GM19238 (cell line): ENCODE measurements at regions not wholly inside any gene's neighbourhood (a gene's known extent, or its start where the extent isn't known, plus 50 kb on each side); places are given as distances from the start of the nearest gene placed in this dataset.
A peak's percentile ranks its signal among the peaks of the same experiment; 100 is the strongest.
"Not testable (repeated sequence)": the region's sequence is repeated elsewhere in the genome, so short reads cannot be mapped to it uniquely, and the experiment has no call there.

Experiments used
- DNase-seq: peaks from one replicate; pipeline ENCODE4 v3.0.0; 2011; ENCODE audit warnings: low spot score; ENCODE audit not compliant: insufficient read length

DNA sequence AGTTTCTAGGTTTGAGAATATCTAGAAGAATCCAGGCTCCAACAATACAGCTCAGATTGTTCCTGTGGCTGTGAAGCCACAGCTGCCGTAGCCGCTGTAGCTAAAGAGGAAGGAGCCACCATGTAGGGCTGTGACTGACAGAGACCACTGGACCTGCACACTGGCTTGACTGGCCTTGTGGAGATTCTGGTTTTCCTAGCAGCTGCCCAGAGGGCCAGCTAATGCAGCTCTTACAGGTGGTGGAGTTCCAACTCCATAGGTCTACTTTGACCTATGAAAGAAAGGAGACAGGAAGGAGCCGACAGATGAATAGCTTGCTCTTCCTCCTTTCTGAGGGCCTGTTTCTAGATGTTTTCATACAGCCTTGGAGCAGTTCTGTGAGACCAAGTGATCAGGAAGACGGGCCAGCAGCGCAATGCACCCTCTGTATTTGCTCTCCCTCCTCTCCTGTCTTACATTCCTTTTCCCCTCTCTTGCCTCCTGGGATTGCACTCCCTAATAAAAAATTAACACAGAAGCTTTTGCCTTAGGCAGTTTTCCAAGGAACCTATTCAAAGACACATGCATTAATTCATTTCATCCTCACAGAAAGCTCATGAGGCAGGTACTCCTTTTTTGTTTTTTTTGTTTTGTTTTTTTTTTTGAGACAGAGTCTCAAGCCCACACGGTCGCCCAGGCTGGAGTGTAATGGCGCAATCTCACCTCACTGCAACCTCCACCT lies 51.8 kb upstream of the MYB start:
- DNase-seq = no peak

DNA sequence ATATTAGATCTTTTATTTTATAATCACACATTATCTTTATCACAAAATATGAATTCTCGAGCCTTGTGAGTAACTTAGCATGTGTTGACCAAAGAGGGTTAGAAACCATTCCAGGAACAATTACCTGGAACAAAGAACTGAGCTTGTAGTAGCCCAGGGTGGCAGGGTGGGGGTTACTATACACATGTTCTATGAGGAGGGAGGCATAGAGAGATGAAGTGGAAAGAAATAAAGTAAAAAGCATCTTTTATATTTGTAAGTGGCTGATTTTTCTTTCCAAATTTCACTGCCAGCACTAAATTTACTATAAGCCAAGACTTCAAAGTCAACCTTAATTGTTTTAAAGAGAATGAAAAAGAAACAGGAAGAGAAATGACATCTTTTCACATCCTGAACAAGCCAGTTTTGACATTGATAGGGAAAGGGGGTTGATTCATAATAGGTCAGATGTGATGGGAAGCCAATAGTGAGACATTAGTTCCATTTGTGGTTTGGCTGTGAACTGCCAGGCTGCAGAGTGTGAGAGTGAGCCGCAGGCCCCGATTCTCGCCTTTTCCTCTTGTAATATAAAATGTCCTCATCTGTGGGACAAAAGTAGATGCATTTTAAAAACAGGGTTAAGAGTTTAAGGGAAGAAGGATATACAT lies 52.7 kb upstream of the MYB start:
- peak; percentile 35 for DNase-seq

DNA sequence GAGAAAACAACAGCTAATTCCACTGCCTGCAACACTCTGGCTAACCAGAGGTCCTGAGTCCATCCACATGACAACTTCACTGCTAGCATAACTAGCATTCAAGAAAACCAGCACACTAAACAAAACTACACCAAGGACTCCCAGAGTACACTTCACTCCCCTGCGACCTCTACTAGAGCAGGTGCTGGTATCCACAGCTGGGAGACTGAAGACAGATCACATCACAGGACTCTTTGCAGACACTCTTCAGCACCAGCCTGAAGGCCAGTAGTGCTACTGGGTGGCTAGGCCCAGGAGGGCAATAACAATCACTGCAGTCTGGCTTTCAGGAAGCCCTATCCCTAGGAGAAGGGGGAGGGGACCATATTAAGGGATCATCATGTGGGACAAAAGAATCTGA lies 54.4 kb upstream of the MYB start:
- DNase-seq = no peak

DNA sequence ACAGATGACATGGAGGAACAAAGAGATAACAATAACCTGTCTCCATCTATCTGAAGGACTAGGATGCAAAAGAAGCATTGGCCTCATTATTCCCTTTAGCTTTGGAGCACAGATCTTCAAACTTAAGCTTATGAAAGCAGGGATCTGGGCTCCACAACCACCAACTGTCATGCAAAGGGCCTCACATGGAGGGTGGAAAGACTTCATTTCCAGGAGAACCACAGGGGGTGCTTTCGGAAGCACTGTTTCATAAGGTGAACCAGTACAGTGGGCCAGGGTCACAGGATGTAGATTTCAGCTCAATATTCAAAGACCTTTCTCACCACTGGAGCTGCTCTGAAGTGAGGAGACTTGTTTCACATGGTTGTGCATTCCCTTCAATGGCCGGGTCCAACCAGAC lies 55.1 kb upstream of the MYB start:
- no peak for DNase-seq

DNA sequence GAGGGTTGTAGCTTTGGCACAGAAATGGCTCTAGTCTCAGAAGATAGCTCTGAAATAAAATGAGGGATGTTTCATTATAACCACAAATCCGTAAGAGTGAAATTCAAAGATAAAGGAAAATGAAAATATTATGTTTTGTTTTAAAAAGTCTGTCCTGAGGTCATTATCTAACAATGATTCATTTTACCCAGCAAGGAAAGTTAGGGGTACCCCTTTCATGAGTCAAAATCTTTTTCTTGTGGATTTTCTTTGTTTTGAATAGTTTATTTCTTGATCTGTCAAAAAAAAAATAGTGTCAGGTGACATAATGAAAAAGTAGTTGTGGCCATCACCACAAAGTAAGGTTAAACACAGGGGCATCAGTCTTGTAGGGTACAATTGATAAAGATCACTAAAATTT lies 59.7 kb upstream of the MYB start:
- DNase-seq = no peak

DNA sequence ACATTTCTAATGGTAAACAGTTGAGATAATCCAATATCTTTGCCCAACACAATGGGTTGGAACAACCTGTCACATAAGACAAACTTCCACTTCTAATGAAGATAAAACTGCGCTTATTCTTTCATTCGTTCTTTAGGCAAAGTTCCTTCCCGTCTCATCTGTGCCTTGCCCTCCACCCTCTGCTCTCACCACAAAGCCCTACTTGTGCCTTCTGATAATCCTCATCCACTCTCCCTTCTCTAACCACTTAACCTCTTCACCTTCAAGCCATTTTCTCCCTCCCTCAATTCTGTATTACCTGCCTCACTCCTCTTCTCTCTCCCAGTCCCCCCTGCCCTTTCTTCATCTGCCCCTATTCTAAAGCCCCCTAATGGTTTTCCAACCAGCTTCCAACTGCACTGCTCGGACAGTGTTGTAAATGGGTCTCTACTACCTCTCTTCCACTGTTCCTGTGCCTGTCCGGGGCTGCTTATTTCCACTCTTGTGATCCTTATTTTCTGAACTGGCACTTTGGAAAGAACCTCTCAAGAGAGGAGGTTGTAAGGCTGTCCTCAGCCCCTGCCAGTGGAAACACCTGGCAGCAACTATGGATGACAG lies 62.9 kb upstream of the MYB start:
- DNase-seq = no peak

DNA sequence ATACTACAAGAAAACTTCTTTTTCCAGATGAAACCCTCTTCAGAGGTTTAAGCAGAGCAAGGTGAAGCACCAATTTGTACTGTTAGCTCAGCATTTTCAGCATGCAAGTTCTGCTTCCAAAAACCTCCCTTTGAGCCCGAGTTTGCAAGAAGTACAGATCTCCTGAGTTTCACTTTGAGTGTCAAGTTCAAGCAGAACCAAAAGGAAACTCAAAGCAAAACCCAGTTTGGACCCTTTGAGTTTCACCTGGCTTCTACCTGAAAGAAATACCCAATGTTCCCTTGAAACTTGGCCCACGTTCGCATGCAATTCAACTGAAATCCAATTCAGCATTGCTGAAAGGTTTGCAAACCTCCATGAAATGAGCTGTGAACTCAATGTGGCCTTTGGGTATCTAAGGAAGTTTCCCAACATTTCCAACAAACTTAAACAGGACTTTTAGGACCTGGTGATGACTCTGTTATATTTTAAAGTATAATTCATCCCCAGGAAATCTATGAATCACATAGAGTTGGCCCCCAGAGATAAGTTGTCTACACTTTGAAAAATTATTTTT lies 62.9 kb upstream of the HBS1L start:
- DNase-seq = no peak

DNA sequence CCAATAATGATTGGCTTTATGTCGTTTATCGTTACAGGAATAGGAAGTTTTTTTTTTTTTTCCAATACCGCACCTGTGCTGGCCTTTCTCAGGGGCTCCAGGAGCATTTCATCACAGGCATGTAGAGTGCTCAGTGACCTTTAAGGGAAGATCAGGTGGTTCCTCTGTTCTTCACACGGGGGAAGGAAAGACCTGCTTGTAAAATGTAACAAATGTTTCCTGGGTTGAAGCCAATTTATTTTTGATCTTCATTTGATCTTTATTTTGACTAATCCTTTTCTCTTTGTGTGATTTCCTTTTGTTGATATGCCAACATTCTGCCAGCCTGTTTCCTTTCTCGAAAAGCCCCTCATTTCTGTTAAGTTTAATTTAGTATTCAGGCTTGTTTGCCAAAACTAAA lies 61.9 kb upstream of the HBS1L start:
- no peak for DNase-seq

DNA sequence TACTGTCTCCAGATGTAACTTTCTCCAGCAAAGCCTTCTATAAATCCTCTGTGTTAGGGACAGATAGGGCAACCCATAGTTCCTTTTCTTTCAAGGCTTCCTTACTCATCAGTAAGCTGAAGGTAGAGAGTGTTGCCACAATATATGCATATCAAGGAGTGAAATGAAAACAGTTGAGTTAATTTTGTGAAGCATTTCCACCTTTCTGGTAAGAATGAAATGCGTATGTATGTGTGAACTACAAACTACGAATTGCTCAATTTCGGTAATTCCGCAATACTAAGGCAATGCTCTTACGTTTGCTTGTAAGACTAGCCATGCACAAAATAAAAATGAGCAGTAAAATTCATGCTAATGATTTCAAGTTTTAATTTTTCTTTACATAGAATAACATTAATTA lies 61.2 kb upstream of the HBS1L start:
- no peak for DNase-seq

DNA sequence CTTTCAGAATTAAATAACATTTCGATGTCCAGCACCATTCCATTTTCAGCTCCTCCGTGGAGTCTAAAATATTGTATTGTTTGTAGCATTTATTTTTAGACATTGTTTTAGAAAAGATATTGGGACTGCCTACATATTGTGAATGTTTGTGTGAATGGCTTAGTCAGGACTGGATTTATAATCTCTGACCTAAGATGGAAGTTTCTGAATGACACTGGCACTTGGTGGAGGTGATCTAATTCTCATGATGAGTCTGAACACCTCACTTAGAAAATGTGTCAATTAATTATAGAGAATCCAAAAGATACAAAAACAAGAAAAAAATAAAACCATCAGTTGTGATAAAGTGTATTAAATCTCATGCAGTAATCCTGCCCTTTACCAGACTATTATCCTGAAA lies 60.8 kb upstream of the HBS1L start:
- no peak for DNase-seq

DNA sequence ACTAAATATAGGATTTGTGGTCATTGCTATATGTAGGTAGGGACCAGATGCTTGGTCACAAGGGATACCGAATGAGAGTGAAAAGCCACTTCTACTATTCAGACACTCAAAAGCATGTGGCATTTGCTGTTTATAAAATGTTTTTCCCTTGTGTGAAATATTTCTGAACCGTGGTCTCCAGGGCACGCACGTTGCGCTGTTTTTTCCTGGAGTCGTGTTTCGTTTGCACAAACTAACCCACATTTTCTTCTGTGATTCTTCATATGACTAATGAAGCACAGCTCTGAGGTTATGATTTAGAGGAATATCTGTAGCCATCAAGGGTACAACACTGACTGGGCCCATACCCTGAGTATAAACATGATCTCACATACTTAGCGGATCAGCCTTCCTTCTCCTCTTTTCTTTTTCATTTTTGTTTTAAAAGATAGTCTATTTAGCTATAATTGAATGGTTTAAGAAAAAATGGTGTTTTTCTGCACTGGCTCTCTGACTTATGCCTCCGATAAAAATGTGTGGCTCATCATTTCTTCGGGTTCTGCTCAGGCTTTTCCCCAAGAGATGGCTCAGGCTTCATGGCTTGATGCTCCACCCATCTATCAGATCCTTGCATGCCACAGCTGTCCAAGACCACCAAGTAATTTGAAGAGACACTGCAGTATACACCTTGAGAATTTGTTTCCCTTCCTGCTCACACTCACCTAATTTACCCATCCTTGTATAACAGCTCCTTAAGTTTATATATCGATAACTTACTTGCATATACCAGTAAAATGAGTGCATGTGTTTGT lies 59.9 kb upstream of the HBS1L start:
- no peak for DNase-seq

DNA sequence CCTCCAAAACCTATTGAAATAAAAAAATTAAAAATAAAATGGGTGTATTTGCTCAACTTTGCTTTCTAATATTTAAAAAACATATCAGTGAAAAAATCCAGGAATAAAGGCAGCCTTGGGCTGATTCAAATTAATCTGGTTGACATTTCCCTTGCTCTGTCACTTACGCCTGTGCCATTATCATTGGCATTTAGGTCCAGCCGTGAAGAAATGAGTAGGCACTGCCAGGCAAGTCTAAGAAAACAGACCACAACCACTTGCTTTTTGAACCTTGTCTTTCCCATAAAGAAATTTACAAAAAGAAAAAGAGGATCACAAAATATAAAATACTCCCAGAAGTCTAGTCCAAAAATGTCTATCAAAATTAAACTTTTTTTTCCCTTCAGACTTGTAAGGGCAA lies 59.2 kb upstream of the HBS1L start:
- DNase-seq = no peak

DNA sequence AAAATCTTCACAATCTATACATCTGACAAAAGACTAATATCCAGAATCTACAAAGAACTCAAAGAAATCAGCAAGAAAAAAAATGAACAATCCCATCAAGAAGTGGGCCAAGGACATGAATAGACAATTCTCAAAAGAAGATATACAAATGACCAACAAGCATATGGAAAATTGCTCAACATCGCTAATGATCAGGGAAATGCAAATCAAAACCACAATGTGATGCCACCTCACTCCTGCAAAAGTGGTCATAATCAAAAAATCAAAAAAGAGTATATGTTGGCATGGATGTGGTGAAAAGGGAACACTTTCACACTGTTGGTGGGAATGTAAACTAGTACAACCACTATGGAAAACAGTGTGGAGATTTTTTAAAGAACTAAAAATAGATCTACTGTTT lies 58.3 kb upstream of the HBS1L start:
- not testable (repeated sequence) for DNase-seq

DNA sequence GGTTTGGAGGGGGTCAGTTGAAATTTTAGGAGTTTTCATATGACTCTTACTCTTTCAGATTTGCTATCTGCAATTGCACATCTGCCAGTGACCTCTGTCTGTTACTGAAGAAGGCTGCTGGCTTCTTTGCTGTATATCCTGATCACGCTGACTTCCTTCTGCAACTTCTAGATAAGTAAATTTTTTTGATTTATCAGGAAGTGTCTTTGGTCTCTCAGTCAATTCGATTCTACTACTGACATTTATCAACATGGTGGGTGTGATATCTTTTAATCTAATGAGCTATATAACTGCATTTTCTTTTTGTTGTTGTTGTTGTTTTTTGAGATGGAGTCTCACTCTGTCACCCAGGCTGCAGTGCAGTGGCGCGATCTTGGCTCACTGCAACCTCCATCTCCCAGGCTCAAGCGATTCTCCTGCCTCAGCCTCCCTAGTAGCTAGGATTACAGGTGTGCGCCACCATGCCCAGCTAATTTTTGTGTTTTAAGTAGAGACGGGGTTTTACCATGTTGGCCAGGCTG lies 55.7 kb upstream of the HBS1L start:
- not testable (repeated sequence) for DNase-seq

DNA sequence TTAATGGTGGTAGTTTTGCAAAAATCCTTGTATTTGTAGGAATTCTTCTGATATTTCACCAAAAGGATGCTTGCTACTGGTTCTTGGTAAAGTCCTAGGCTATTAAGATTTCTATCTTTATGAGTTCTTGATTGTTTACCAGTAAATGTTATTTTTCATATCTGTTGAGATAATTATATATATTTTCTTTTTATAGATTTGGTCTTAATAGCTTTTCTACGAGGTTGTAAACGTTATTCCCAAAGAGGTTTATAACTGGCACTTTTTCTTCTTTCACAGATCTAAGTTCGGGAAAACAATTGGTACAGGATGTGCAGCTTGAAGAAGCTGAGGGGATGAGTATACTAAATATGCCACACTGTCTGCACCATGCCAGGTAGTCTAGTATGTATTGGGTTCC lies 55.1 kb upstream of the HBS1L start:
- DNase-seq = no peak

DNA sequence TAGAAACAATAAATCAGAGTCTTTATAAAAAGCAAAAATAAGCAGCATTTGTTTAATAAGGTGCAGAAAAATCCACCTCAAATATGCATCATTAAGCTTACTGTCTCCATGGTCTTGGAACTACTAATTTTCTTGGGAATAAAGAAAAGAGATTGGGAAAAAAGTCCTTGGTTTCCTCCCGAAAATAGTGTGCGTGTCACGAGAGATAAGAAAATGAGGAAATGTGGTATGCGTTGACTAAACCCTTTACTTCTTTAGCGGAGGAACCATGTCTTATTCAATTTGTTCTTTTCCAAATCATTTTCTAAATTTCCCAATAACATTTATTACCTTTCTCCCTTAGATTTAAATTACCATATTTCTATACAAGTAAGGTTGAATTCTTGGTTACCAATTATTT lies 54.1 kb upstream of the HBS1L start:
- DNase-seq = no peak

DNA sequence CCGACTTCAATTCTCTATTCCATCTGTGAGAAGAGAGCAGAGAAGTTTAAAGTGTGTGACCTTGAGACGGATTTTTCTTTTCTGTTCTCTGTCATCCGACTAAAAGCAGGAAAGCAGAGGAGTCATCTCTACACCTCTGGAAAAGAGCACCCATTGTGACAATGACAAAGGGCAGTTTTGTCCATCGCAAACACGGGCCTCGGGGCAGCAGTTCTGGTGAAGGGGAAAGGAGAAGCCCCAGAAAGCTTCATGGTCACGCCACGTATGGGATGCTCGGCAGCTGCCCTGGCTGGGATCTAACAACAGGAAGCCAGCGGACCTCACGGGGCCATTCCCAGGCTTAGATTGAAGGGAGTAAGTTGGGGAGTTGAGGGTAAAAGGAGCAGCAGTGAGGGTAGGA lies 52.0 kb upstream of the HBS1L start:
- no peak for DNase-seq

DNA sequence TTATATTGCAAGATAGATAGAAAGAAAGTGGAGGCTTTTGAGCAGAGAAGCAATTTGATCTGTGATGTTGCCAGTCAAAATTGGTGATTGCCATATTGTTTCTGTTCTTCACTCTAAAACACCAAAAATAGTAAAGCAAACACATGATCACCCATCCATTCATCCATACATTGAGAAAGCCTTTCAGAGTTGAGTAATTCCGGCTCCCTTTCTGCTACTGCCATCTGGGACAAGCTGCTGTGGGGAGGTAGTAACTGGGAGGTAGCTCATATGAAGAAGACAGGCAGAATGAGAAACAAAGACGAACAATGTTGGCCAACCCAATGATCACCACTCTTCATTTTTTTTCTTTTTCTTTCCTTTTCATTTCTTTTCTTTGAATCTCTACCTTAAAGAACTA lies 51.1 kb upstream of the HBS1L start:
- DNase-seq = no peak

DNA sequence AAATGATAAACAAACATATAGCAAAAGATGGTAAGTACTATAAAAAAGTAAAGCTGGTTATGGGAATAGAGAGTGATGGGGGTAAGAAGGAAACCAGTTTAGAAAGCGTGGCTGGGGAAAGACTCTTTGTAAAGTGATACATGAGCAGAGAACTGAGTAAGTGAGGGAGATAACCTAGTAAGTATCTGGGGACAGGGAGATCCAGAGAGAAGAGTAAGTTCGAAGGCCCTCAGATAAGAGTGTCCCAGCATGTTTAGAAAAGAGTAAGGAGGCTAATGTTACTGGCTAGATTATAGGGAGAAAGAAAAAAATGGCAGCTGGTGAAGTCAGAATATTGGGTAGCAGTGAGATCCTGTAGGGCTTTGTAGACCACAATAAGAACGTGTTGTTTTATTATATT lies 50.7 kb upstream of the HBS1L start:
- no peak for DNase-seq
